HG03521 (cell line): ENCODE measurements at regions not wholly inside any gene's neighbourhood (a gene's known extent, or its start where the extent isn't known, plus 50 kb on each side); places are given as distances from the start of the nearest gene placed in this dataset.
A peak's percentile ranks its signal among the peaks of the same experiment; 100 is the strongest.

Source experiments
- ATAC-seq: cut with Tn5 transposase; IDR thresholded peaks from one replicate; pipeline ENCODE4 v1.9.1; 2021; ENCODE audit warnings: mild to moderate bottlenecking, moderate library complexity; ENCODE audit not compliant: unreplicated experiment

GRCh38 chr11:32531528-32531927 is 52.1 kb upstream of the EIF3M start:
- no peak for ATAC-seq

- ATAC-seq: peak; percentile 98
Measured at GRCh38 chr11:32529994-32530588, 53.5 kb upstream of the EIF3M start.

GRCh38 chr11:32527261-32528175 is 56.1 kb upstream of the EIF3M start:
- ATAC-seq: no peak

- ATAC-seq: no peak
Measured at GRCh38 chr11:32526760-32527159, 56.9 kb upstream of the EIF3M start.

GRCh38 chr11:32511926-32512325 is 71.7 kb upstream of the EIF3M start:
- no peak for ATAC-seq

- ATAC-seq: no peak
Measured at GRCh38 chr11:32510039-32510438, 73.6 kb upstream of the EIF3M start.

GRCh38 chr11:32508780-32509179 is 73.4 kb upstream of the WT1 start:
- no peak for ATAC-seq

GRCh38 chr11:32500001-32500400 is 64.7 kb upstream of the WT1 start:
- ATAC-seq: no peak

- ATAC-seq: no peak
Measured at GRCh38 chr11:32497951-32498350, 62.6 kb upstream of the WT1 start.

GRCh38 chr11:32494629-32495028 is 59.3 kb upstream of the WT1 start:
- ATAC-seq: no peak

- ATAC-seq: no peak
Measured at GRCh38 chr11:32489464-32489863, 54.1 kb upstream of the WT1 start.

- ATAC-seq: no peak
Measured at GRCh38 chr11:32487270-32487669, 51.9 kb upstream of the WT1 start.

GRCh38 chr11:32485733-32486132 is 50.4 kb upstream of the WT1 start:
- no peak for ATAC-seq
